Naive B cell (primary cell): ENCODE measurements at regions not wholly inside any gene's neighbourhood (a gene's known extent, or its start where the extent isn't known, plus 50 kb on each side); places are given as distances from the start of the nearest gene placed in this dataset.

ENCODE experiments used
- ATAC-seq, 2 donors: fragments of 150-1000 bp; cut with Tn5 transposase; 2 replicates each; pipeline ENCODE4 v1.10.0; 2021; ENCODE audit warnings: low read depth in 2 of 2, mild to moderate bottlenecking in 2 of 2, moderate library complexity in 2 of 2
- DNase-seq: peaks from one replicate; pipeline ENCODE4 v3.0.0; 2022
- H3K27ac Mint-ChIP-seq, 6 donors: one replicate each; pipeline ENCODE4 v1.8.0; 2020 to 2022; ENCODE audit warnings: mild to moderate bottlenecking in 6 of 6, mixed read lengths in 6 of 6, moderate library complexity in 5 of 6, inconsistent platforms in 2 of 6
- H3K27me3 Mint-ChIP-seq, 3 donors: one replicate each; pipeline ENCODE4 v1.8.0; 2021 to 2022; ENCODE audit warnings: mixed read lengths in 3 of 3, mild to moderate bottlenecking in 1 of 3
- H3K36me3 Mint-ChIP-seq, 2 donors: one replicate each; pipeline ENCODE4 v1.8.0; 2020 to 2022; ENCODE audit warnings: mixed read lengths in 2 of 2, inconsistent platforms in 1 of 2, mild to moderate bottlenecking in 1 of 2
- H3K4me1 Mint-ChIP-seq, 3 donors: one replicate each; pipeline ENCODE4 v1.8.0; 2020 to 2022; ENCODE audit warnings: mixed read lengths in 3 of 3, inconsistent platforms in 1 of 3, mild to moderate bottlenecking in 1 of 3, moderate library complexity in 1 of 3
- H3K4me3 Mint-ChIP-seq, 8 donors: one replicate each; pipeline ENCODE4 v1.8.0; 2020 to 2022; ENCODE audit warnings: mild to moderate bottlenecking in 8 of 8, mixed read lengths in 8 of 8, moderate library complexity in 8 of 8, inconsistent platforms in 2 of 8
- H3K9me3 Mint-ChIP-seq, 7 donors: one replicate each; pipeline ENCODE4 v1.8.0; 2020 to 2022; ENCODE audit warnings: mixed read lengths in 7 of 7, mild to moderate bottlenecking in 5 of 7, inconsistent platforms in 2 of 7, moderate library complexity in 1 of 7

GRCh38 chr2:204031056-204031455 lies 94.5 kb downstream of the ICOS start:
- ATAC-seq (no peak), DNase-seq (no peak)
- Mint-ChIP-seq H3K4me3 (no peak overlapping the region), H3K27me3 (peaks cover 4 to 16% (median 6%) of the 10 kb centered on the region in 3 donors), H3K36me3 (no peaks in the 10 kb centered on the region), H3K27ac (no peak overlapping the region), H3K9me3 (peaks cover 0 to 6% (median 0%) of the 10 kb centered on the region in 7 donors), H3K4me1 (peaks cover 5 to 15% (median 6%) of the 10 kb centered on the region in 3 donors)

GRCh38 chr2:204032301-204032700 lies 95.7 kb downstream of the ICOS start:
- Mint-ChIP-seq H3K4me3 (no peak overlapping the region), H3K27me3 (peaks cover 0 to 5% (median 0%) of the 10 kb centered on the region in 3 donors)

GRCh38 chr2:204033611-204034495 lies 97.3 kb downstream of the ICOS start:
- Mint-ChIP-seq H3K4me3 (no peak overlapping the region), H3K4me1 (no peaks in the 10 kb centered on the region), H3K9me3 (peaks cover 0 to 8% (median 0%) of the 10 kb centered on the region in 7 donors), H3K27me3 (peaks cover 0 to 3% (median 3%) of the 10 kb centered on the region in 3 donors), H3K27ac (no peak overlapping the region), H3K36me3 (no peaks in the 10 kb centered on the region)
- no peak for DNase-seq
- no peak for ATAC-seq

More at GRCh38 chr2:204032301-204032700, 95.7 kb downstream of the ICOS start:
- DNase-seq, result no peak
- no peak for ATAC-seq
- H3K4me1 Mint-ChIP-seq, result peaks cover 0 to 6% (median 0%) of the 10 kb centered on the region in 3 donors
- H3K36me3 Mint-ChIP-seq, result no peaks in the 10 kb centered on the region
- H3K9me3 Mint-ChIP-seq, result peaks cover 0 to 8% (median 0%) of the 10 kb centered on the region in 7 donors
- no peak overlapping the region for H3K27ac Mint-ChIP-seq

DNA sequence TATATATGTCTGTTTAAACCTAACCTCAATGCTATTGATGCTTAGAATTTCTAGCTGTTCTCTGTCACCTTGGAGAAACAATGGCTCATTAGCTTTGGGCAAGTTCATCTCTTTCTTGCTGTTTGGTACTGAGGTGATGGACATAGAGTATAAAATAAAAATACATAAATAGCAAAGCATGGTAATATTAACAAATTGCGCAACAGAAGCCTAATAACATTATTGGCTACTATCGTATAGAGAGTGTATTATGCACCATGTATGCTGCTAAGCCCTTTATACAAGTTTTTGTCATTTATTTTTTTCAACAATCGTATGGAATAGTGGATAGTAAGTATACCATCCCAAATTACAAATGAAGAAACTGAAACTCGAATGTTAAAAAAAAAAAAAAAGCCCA lies 100.1 kb downstream of the ICOS start:
- H3K27ac Mint-ChIP-seq, result no peak overlapping the region
- H3K4me1 Mint-ChIP-seq, result no peaks in the 10 kb centered on the region
- H3K27me3 Mint-ChIP-seq, result peaks cover 0 to 14% (median 0%) of the 10 kb centered on the region in 3 donors
- H3K4me3 Mint-ChIP-seq, result no peak overlapping the region
- ATAC-seq, result no peak
- DNase-seq, result no peak
- no peaks in the 10 kb centered on the region for H3K36me3 Mint-ChIP-seq
- H3K9me3 Mint-ChIP-seq, result peaks cover 0 to 8% (median 0%) of the 10 kb centered on the region in 7 donors

GRCh38 chr2:204037286-204037685 lies 100.7 kb downstream of the ICOS start:
- no peak for ATAC-seq
- peaks cover 0 to 14% (median 0%) of the 10 kb centered on the region in 3 donors for H3K27me3 Mint-ChIP-seq
- H3K27ac Mint-ChIP-seq, result no peak overlapping the region
- DNase-seq, result no peak
- H3K36me3 Mint-ChIP-seq, result no peaks in the 10 kb centered on the region
- H3K4me3 Mint-ChIP-seq, result peak overlapping the region in 1 of 8 donors; percentile 13
- H3K9me3 Mint-ChIP-seq, result peaks cover 0 to 8% (median 0%) of the 10 kb centered on the region in 7 donors
- no peaks in the 10 kb centered on the region for H3K4me1 Mint-ChIP-seq

GRCh38 chr2:204039298-204039838 lies 102.8 kb downstream of the ICOS start:
- Mint-ChIP-seq H3K9me3 (peaks cover 0 to 8% (median 0%) of the 10 kb centered on the region in 7 donors), H3K27me3 (peaks cover 0 to 14% (median 0%) of the 10 kb centered on the region in 3 donors), H3K27ac (no peak overlapping the region), H3K36me3 (no peaks in the 10 kb centered on the region), H3K4me1 (no peaks in the 10 kb centered on the region), H3K4me3 (no peak overlapping the region)
- no peak for DNase-seq
- ATAC-seq, result no peak

DNA sequence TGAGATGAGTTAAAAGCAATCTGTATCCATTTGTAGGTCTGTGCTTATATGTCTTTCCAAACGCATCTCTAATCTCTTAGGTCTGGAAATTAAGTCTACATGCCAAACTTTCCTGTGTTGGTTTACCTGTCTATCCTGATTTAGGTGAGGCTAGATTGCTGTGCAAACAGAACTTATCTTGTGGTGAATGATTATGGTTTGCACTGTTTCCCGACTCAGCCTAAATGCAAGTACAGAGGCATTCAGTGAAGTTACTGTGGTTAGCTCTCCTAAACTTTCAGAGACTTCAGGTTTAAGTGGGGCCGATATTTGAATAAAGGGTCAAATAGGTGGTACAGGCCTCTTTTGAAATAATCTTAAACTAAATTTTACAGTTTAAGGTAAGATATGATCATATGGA lies 103.5 kb downstream of the ICOS start:
- ATAC-seq, result no peak
- Mint-ChIP-seq H3K27me3 (peaks cover 0 to 14% (median 0%) of the 10 kb centered on the region in 3 donors), H3K9me3 (peaks cover 0 to 8% (median 0%) of the 10 kb centered on the region in 7 donors), H3K4me1 (peaks cover 0 to 3% (median 0%) of the 10 kb centered on the region in 3 donors), H3K4me3 (no peak overlapping the region), H3K36me3 (no peaks in the 10 kb centered on the region), H3K27ac (peak overlapping the region in 1 of 6 donors; percentile 26)
- no peak for DNase-seq

DNA sequence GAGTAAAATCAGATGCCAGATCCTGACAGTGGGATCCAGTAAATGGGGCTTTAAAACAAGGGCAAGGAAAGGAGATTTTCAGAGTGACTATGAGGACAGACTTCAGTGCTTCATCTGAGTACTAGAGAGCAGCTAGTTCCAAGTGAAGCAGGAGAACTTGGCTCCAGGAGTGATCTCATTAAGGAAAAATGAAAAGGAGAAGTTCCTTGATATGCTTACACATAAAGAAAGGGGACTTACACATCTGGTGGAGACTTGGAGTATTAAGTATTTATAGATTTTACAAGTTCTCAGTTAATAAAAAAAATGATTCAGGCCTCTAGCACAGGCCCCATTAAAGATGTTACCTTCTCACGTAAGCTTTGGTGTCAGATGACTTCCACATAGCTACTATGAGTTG lies 105.8 kb downstream of the ICOS start:
- peaks cover 0 to 6% (median 4%) of the 10 kb centered on the region in 3 donors for H3K4me1 Mint-ChIP-seq
- H3K9me3 Mint-ChIP-seq, result peaks cover 0 to 1% (median 0%) of the 10 kb centered on the region in 7 donors
- ATAC-seq (no peak), DNase-seq (no peak)
- no peak overlapping the region for H3K27ac Mint-ChIP-seq
- peaks cover 0 to 14% (median 0%) of the 10 kb centered on the region in 3 donors for H3K27me3 Mint-ChIP-seq
- H3K36me3 Mint-ChIP-seq, result no peaks in the 10 kb centered on the region
- no peak overlapping the region for H3K4me3 Mint-ChIP-seq

- Mint-ChIP-seq H3K9me3 (peaks cover 0 to 2% (median 0%) of the 10 kb centered on the region in 7 donors), H3K36me3 (no peaks in the 10 kb centered on the region), H3K4me1 (peaks cover 0 to 6% (median 4%) of the 10 kb centered on the region in 3 donors), H3K4me3 (peak overlapping the region in 1 of 8 donors; percentile 16), H3K27ac (no peak overlapping the region), H3K27me3 (peaks cover 0 to 7% (median 0%) of the 10 kb centered on the region in 3 donors)
- ATAC-seq (no peak), DNase-seq (no peak)
Observed at GRCh38 chr2:204046145-204046544, 109.6 kb downstream of the ICOS start.

GRCh38 chr2:204049635-204050034 lies 113.1 kb downstream of the ICOS start:
- Mint-ChIP-seq H3K9me3 (peaks cover 0 to 2% (median 0%) of the 10 kb centered on the region in 7 donors), H3K36me3 (no peaks in the 10 kb centered on the region), H3K27me3 (peaks cover 0 to 11% (median 0%) of the 10 kb centered on the region in 3 donors), H3K4me1 (peaks cover 0 to 6% (median 4%) of the 10 kb centered on the region in 3 donors), H3K27ac (no peak overlapping the region), H3K4me3 (no peak overlapping the region)
- ATAC-seq (no peak), DNase-seq (no peak)

GRCh38 chr2:204050681-204051080 lies 114.1 kb downstream of the ICOS start:
- DNase-seq (no peak), ATAC-seq (no peak)
- H3K4me1 Mint-ChIP-seq, result peaks cover 0 to 6% (median 0%) of the 10 kb centered on the region in 3 donors
- H3K9me3 Mint-ChIP-seq, result peaks cover 0 to 2% (median 0%) of the 10 kb centered on the region in 7 donors
- no peak overlapping the region for H3K27ac Mint-ChIP-seq
- peaks cover 0 to 12% (median 0%) of the 10 kb centered on the region in 3 donors for H3K27me3 Mint-ChIP-seq
- H3K4me3 Mint-ChIP-seq, result no peak overlapping the region
- H3K36me3 Mint-ChIP-seq, result no peaks in the 10 kb centered on the region

DNA sequence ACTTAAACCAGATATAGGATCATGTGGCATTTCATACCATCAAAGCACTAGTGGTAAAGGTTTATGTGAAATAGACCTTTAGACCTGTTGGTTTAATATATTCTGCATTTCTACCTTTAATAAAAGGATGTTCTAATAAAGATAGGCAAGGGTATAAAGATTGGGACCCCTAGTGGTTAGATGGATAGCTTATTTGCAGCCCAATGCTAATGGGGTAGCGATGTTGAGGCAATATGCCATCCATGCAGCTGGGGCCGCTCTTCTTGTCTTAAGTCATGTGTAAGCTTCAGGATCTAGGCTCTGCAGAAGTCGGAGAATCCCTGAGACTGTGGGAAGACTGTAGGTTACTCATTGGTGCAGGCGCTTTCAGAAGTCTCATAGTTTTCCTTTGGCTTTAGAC lies 114.9 kb downstream of the ICOS start:
- Mint-ChIP-seq H3K27me3 (peaks cover 0 to 12% (median 0%) of the 10 kb centered on the region in 3 donors), H3K27ac (no peak overlapping the region), H3K9me3 (peaks cover 0 to 2% (median 0%) of the 10 kb centered on the region in 7 donors), H3K36me3 (no peaks in the 10 kb centered on the region), H3K4me1 (no peaks in the 10 kb centered on the region), H3K4me3 (no peak overlapping the region)
- DNase-seq, result no peak
- ATAC-seq, result no peak

DNA sequence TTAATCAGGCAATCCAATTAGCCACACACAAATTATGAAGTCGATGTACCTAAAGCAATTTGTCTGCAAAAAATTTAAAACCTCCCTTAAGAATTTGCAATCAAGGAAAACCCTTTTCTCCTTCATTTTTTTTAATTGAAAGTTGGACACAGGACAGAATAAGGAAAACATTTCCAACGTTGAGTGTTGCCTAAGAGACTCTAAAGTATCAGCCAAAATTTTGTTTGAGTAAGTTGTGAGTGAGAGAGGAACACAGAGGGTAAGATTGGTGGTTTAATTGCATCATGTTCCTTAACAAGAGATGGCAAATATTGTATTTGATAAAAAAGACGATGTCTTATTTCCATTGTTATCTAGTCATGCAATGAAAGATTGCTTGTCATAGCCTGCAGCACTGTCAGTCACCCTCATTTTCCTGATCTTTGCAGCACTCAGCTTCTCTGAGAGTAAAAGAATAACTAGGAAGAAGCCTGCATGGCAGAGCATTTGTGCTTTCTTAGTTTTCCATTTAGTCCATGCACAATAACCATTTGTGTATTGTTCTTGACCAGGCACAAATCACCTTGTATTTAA lies 115.5 kb downstream of the ICOS start:
- no peaks in the 10 kb centered on the region for H3K36me3 Mint-ChIP-seq
- H3K27me3 Mint-ChIP-seq, result peaks cover 0 to 12% (median 0%) of the 10 kb centered on the region in 3 donors
- DNase-seq (no peak), ATAC-seq (no peak)
- peaks cover 0 to 2% (median 0%) of the 10 kb centered on the region in 7 donors for H3K9me3 Mint-ChIP-seq
- no peak overlapping the region for H3K4me3 Mint-ChIP-seq
- no peaks in the 10 kb centered on the region for H3K4me1 Mint-ChIP-seq
- H3K27ac Mint-ChIP-seq, result no peak overlapping the region
